Endometrium (tissue), 2 donors: ENCODE measurements at regions not wholly inside any gene's neighbourhood (a gene's known extent, or its start where the extent isn't known, plus 50 kb on each side); places are given as distances from the start of the nearest gene placed in this dataset.

Experiments used
- FAIRE-seq: peaks from 2 replicates; lab custom pipeline; 2012; peaks lifted over from hg19 to GRCh38; lab: Jason Lieb, UNC
- donor health status: control.
- donor health status: control.

DNA sequence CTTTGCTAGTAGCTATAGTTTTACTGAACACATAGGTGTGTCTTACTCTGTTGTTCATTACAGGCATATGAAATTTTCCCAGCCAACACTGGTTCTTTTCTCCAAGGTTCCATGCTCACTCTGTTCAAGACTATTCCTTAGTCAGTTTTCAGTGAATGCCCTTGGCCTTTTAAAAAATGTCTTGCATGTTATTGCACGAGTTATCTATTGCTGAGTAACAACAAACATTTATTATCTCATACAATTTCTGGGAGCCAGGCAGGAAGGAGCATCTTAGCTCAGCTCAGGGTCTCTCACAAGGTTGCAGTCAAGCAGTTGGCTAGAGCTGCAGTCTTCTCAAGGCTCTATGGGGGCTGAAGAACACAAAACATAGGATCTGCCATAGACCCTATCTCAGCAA is 223.5 kb downstream of the BTG1 start:
- no peak for FAIRE-seq

GRCh38 chr12:91921555-91921954 is 224.1 kb downstream of the BTG1 start:
- FAIRE-seq, result no peak

DNA sequence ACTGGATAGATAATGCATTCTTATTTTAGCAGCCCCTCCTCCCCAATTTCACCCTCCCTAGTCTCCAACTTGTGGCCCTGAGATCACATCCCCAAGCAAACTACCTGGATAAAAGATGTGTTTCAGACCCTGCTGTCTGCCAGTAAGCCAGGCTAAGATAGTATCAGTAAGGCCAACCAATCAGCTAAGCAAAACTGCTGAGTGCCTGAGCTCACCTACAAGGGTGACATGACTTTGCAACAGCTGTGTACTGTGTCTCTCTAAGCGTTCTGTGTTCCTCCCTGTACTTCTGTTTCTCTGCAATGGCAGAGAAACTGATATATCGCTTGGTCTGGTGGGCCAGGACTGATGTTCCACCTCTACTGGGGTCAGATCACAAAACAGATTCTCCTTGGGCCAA is 224.9 kb downstream of the BTG1 start:
- no peak for FAIRE-seq

DNA sequence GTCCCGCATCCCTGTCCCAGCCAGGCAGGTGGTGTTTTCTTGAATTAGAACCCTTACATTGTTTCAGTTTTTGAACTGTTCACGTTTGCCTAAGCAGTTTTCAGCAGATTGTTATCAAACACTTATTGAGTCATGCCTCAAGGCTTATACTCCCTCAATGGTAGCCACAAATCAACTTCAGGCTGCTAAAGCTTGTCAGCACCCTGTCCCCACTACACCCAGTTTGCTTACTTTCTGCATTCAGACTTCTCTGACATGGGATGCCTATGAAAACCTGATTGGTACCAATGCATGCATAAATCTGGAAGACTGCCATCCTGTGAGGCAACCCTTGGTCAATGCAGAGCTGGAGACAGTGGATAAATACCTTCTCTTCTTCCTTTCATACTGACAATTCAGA is 225.4 kb downstream of the BTG1 start:
- no peak for FAIRE-seq

DNA sequence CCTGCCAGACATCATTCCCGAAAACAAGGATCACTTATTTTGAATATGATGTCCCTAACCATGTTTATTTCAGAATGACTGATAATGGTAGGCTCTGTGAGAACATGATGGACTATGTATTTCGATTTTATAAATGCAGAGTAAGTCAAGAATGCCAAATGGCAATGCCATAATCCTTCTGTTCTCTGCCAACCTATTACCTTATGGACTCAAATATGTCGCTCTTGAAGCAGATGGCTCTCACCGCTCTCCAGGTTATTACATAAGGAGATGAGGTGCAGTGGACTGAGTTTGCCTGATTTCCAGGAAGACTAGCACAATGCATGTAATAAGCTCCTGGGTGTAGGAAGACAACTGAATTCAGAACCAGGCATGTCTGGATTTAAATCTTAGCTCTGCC is 227.2 kb downstream of the BTG1 start:
- no peak for FAIRE-seq

GRCh38 chr12:91914701-91915100 is 230.9 kb downstream of the BTG1 start:
- FAIRE-seq, result no peak

- no peak for FAIRE-seq
Measured at GRCh38 chr12:91913651-91914050, 232.0 kb downstream of the BTG1 start.

DNA sequence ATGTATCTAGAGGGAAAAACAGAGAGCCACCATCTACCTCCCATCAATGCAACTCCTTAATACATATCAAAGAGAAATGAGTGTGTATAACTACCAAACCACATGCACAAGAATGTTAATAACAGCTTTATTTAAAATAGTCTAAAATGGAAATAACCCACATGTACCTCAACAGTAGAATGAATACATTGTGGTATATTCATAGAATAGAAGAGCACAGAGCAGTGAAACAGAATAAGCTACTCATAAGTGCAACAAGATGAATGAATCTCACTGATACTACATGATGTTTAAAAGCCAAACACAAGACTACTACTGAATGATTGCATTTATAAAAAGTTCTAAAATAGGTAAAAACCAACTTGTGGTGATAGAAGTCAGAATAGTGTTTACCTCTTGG is 232.5 kb downstream of the BTG1 start:
- FAIRE-seq, result no peak

DNA sequence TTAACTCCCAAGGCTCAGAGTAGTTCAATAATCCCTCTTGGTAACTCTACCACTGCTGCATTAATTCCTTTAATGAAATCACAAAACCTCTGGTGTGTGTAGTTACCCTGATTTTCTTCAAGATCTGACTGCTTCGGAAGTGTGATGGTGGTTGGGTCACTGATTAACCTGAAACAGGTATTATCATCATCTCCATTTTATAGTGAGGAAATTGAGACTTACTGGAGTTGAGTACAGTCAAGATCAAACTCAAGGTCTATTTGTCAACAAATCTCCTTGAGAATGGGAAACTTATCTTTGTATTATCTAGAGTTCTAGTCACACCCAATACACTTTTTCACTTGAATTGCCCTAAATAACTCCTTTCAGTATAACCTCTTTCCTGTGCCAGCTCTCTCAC is 233.5 kb downstream of the BTG1 start:
- FAIRE-seq, result no peak

- FAIRE-seq, result no peak
Measured at GRCh38 chr12:91910871-91911388, 234.7 kb downstream of the BTG1 start.

DNA sequence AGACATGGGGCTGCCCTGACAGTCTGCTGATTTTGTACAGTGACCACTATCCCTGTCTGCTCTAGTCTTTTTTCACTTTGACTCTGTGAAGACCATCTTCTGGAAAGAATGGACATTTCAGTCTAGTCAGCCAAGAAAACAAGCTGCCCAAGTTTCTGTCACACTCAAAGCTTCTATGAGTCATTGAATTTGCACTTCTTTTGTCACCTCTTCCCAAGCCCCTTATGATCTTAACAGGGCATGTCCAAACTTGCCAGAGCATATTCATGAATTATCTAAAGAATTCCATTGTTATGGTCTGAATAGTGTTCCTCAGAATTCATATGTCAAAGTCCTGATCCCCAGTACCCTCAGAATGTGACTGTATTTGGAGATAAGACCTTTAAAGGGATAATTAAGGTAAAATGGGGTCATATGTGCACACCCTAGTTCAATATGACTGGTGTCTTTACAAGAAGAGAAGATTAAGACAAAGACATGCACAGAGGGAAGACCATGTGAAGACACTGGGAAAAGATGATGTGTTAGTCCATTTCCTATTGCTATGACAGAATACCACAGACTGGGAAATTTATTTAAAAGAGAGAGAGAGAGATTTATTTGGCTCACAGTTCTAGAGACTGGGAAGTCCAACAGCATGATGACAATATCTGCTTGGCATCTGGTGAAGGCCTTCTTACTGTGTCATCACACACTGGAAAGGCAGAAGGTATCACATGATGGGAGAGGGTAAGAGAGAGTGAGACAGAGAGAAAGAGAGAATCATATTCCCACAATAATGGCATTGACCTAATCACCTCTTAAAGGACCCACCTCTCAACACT is 242.6 kb downstream of the BTG1 start:
- no peak for FAIRE-seq

- FAIRE-seq, result no peak
Measured at GRCh38 chr12:91901381-91902074, 244.1 kb downstream of the BTG1 start.

DNA sequence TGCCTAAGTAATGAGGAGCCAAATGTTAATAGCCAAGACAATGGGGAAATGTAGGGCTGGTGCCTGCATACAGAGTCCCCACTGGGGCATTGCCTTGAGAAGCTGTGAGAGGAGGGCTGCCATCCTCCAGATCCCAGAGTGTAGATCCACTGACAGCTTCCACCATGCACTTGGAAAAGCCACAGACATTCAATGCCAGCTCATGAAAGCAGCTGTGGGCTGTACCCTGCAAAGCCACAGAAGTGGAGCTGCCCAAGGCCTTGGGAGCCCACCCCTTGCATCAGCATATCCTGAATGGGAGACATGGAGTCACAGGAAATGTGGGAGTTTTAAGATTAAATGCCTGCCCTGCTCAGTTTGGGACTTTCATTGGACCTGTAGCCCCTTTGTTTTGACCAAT is 244.7 kb downstream of the BTG1 start:
- no peak for FAIRE-seq

- no peak for FAIRE-seq
Measured at GRCh38 chr12:91899056-91899455, 246.6 kb downstream of the BTG1 start.

DNA sequence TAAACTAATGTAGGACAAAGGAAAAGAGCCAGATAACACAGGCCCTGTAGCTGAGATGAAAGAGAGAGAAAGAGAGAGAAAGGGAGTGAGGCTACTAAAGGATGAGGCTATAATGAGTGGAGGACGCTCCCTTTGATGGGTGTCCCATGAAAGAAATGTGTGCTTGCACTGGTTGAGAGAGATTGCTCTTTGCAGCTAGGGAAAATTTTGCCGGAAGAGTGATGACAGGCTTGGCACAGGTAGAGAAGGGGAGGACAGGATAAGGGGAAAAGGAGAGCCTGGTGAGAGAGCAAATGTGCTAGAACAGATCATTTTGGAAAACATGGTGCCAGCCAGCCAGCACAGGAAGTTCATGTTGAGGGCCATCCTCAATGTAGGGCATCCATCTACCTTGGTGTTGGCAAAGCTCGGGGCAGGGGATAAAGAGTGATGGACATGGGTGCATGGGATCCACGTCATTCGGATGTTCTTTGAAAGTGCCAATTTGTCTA is 248.6 kb downstream of the BTG1 start:
- no peak for FAIRE-seq

DNA sequence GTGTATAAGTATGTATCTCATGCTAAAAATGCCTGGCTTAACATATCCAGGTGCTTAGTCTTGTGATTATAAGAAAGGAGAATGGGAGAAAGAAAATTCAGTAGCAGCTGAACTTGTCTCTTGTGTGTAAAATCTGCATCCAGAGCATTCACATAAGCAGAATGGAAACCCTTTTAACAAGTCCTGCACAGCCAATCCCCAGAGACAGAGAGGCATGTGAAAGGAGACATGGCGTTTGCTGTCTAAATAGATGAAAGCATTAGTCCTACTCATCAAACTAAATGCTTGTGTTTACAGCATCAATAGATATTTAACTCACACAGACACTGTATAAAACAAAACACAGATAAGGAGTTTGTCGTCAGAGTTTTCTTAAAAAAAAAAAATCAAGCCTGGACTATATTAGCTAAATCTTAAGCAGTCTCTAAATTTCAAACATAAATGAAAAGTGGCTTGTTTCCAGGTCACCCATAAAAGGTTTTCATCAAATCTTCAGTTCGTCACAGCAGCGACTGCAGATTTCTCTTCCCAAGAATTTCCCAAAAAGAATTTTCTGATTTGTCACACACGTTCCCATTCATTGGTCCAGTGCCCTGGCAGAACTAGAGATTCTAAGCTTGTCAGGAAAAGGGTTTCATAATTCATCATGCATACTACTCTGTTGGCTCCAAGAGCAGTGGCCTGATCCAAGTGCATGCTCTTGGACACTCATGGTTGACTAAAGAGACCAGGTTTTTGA is 249.2 kb downstream of the BTG1 start:
- no peak for FAIRE-seq

DNA sequence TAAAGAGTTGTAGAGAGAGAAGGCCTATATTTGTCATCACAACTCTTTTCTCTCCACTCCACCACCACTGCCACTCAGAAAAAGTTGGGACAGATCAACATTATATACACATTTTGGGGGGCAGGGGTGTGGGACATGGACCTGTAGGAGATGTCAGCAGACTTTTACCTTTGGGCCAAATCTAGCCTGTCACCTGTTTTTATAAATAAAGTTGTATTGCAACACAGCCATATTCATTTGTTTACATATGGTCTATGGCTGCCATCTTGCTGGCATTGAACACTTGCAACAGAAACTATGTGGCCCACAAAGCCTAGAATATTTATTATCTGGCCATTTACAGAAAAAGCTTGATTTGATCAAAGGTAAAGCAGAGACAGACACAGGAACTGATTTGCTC is 250.7 kb downstream of the BTG1 start:
- no peak for FAIRE-seq

DNA sequence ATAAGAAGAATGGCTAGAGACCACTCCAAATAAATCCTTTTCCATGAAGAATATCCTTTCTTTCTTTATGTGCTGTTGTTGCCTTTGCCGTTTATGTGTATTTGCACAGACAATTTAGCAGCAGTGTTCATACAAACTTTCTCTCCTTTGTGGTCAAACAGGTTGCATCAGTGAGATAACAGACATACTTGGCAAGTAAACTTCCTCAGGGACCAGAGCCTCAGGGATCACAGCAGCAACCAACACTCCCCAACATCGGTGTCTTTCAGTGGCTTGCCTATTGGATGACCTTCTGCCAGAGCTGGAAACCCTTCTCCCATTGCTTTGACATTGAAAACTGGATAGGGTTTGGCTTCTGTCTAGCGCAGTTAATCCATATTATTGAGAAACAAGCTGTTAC is 252.2 kb downstream of the BTG1 start:
- FAIRE-seq, result no peak

DNA sequence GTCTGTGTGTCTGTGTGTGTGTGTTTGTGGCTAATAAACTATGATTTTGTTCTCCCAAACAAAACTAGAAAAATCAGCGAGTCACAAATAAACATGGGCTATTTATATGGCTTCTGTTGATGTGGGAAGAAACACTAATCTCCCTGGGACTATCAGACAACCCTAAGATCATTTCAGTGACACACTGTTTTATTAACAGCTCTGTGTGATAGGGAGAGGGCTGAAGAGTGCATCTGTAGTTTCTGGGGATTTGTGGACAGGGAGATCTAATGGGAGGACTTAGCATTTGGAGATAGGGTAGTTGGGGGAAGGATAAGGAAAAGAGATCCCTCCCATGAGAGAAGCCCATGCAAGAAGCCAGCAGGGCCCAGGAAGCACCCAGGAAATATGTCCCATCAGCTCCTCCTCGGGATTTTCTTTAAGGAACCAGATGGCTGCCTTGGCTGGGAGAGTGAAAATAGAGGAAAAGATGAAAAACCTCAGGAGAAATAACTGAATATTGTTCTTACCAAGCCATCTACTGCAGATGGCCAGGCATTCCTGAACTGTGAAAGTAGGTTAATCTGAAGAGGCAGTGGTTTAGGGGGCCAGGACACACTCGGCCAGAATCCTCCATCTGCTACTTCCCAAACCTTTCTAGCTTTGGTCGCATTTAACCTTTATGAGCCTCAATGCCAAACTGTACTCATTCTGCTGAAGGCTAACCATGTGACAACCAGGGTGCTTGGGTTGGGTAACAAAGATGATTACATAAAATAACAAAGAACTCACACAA is 253.4 kb downstream of the BTG1 start:
- FAIRE-seq, result no peak

GRCh38 chr12:91890742-91891141 is 254.9 kb downstream of the BTG1 start:
- no peak for FAIRE-seq

DNA sequence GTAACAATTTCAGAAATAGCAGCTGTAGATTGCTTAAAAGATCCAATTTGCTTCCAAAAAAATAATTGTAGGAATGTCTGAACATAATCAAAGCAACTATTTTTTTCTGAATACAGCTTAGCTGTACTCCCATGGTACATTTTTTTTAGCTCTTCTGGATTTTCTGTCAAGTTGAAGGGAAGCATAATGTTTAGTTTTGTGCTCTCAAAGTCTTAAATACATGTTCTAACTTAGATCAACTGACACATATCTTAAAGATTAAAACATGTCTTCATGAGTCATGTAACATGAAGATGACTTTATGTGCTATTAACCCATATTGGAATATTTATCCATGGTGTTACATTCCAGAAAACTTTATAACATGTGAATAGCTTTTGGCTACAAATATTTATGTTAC is 255.7 kb downstream of the BTG1 start:
- FAIRE-seq, result peak; percentile 4

GRCh38 chr12:91889059-91889458 is 256.6 kb downstream of the BTG1 start:
- no peak for FAIRE-seq
